GM23338 (cell line): ENCODE measurements at regions not wholly inside any gene's neighbourhood (a gene's known extent, or its start where the extent isn't known, plus 50 kb on each side); places are given as distances from the start of the nearest gene placed in this dataset.

Experiments
- ATAC-seq: fragments of 200-7000 bp; cut with Tn5 transposase; 3 replicates; pipeline ENCODE4 v1.9.1; 2020
- DNase-seq: peaks from one replicate; pipeline ENCODE4 v3.0.0-alpha.2; 2015; ENCODE audit warnings: low spot score
- H2AFZ ChIP-seq: fragments of 200-600 bp; sonication (generic); 2 replicates; pipeline ENCODE4 v1.8.0; 2016; ENCODE audit warnings: antibody characterized with exemption, mild to moderate bottlenecking, moderate library complexity
- H3F3A ChIP-seq: fragments of 200-600 bp; sonication (generic); replicated peaks from 2 replicates; pipeline ENCODE4 v1.8.0; 2017; ENCODE audit warnings: antibody characterized with exemption, mixed run types, low read depth
- H3K27ac ChIP-seq: fragments of 200-600 bp; sonication (generic); 2 replicates; pipeline ENCODE4 v1.6.1; 2016; ENCODE audit warnings: low read depth
- H3K27me3 ChIP-seq: fragments of 200-600 bp; sonication (generic); 2 replicates; pipeline ENCODE4 v1.8.0; 2016; ENCODE audit warnings: mild to moderate bottlenecking, mixed run types, moderate library complexity; ENCODE audit not compliant: insufficient read depth
- H3K36me3 ChIP-seq: fragments of 200-600 bp; sonication (generic); 2 replicates; pipeline ENCODE4 v1.8.0; 2016; ENCODE audit warnings: mild to moderate bottlenecking; ENCODE audit not compliant: insufficient read depth
- H3K4me1 ChIP-seq: fragments of 200-600 bp; sonication (generic); 2 replicates; pipeline ENCODE4 v1.8.0; 2016; ENCODE audit warnings: mild to moderate bottlenecking, moderate library complexity; ENCODE audit not compliant: insufficient read depth
- H3K4me2 ChIP-seq: fragments of 200-600 bp; sonication (generic); 2 replicates; pipeline ENCODE4 v1.7.1; 2017; ENCODE audit warnings: mixed run types
- H3K4me3 ChIP-seq: fragments of 200-600 bp; sonication (generic); 2 replicates; pipeline ENCODE4 v1.6.1; 2016; ENCODE audit warnings: mixed run types
- H3K79me2 ChIP-seq: fragments of 200-600 bp; sonication (generic); replicated peaks from 2 replicates; pipeline ENCODE4 v1.8.0; 2017; ENCODE audit warnings: mild to moderate bottlenecking; ENCODE audit not compliant: insufficient read depth
- H3K9me2 ChIP-seq: fragments of 200-600 bp; sonication (generic); 2 replicates; pipeline ENCODE4 v1.8.0; 2017; ENCODE audit not compliant: insufficient read depth
- H4K20me1 ChIP-seq: fragments of 200-600 bp; sonication (generic); replicated peaks from 2 replicates; pipeline ENCODE4 v1.8.0; 2017; ENCODE audit warnings: mild to moderate bottlenecking; ENCODE audit not compliant: insufficient read depth
- H3K27ac Mint-ChIP-seq: 2 replicates; pipeline ENCODE4 v1.8.0; 2020; ENCODE audit warnings: inconsistent platforms, mild to moderate bottlenecking, moderate library complexity, mixed read lengths
- H3K27me3 Mint-ChIP-seq: 3 replicates; pipeline ENCODE4 v1.8.0; 2022; ENCODE audit warnings: low read depth, mild to moderate bottlenecking, moderate library complexity, mixed read lengths, inconsistent platforms; ENCODE audit not compliant: insufficient read depth, poor library complexity
- H3K36me3 Mint-ChIP-seq: 3 replicates; pipeline ENCODE4 v1.8.0; 2021; ENCODE audit warnings: low read depth, mild to moderate bottlenecking, inconsistent platforms, moderate library complexity, mixed read lengths
- H3K4me1 Mint-ChIP-seq: 3 replicates; pipeline ENCODE4 v1.8.0; 2020; ENCODE audit warnings: mild to moderate bottlenecking, inconsistent platforms, mixed read lengths
- H3K4me3 Mint-ChIP-seq: 3 replicates; pipeline ENCODE4 v1.8.0; 2021; ENCODE audit warnings: moderate library complexity, mild to moderate bottlenecking, inconsistent platforms, mixed read lengths
- H3K9me3 Mint-ChIP-seq: 3 replicates; pipeline ENCODE4 v1.8.0; 2020; ENCODE audit warnings: moderate library complexity, mild to moderate bottlenecking, inconsistent platforms, mixed read lengths
- EZH2 ChIP-seq: fragments of 200-600 bp; sonication (generic); IDR thresholded peaks from one replicate; pipeline ENCODE4 v1.8.0; 2017; ENCODE audit warnings: antibody characterized with exemption, mild to moderate bottlenecking, low read depth; ENCODE audit not compliant: unreplicated experiment
- EZH2phosphoT487 ChIP-seq: fragments of 200-600 bp; sonication (generic); IDR thresholded peaks from one replicate; pipeline ENCODE4 v1.8.1; 2018; ENCODE audit warnings: antibody characterized with exemption; ENCODE audit not compliant: unreplicated experiment
- JUNB ChIP-seq: IDR thresholded peaks from one replicate; pipeline ENCODE4 v1.6.1; 2016; ENCODE audit warnings: antibody characterized with exemption; ENCODE audit not compliant: unreplicated experiment
- NANOG ChIP-seq: IDR thresholded peaks from 2 replicates; pipeline ENCODE4 v1.6.1; 2016; ENCODE audit warnings: antibody characterized with exemption, borderline replicate concordance
- POLR2AphosphoS5 ChIP-seq: IDR thresholded peaks from 2 replicates; pipeline ENCODE4 v1.6.1; 2016; ENCODE audit warnings: antibody characterized with exemption, low read depth
- STAT1 ChIP-seq: IDR thresholded peaks from one replicate; pipeline ENCODE4 v1.6.1; 2016; ENCODE audit warnings: antibody characterized with exemption; ENCODE audit not compliant: unreplicated experiment
- ZNF114 ChIP-seq: fragments of 250-450 bp; sonication (Bioruptor Pico); IDR thresholded peaks from 2 replicates; pipeline ENCODE4 v1.5.0; 2020; ENCODE audit warnings: mild to moderate bottlenecking, moderate library complexity
- ZNF331 ChIP-seq: fragments of 250-450 bp; sonication (Bioruptor Pico); IDR thresholded peaks from 2 replicates; pipeline ENCODE4 v1.5.0; 2020; ENCODE audit warnings: low read depth, mild to moderate bottlenecking, moderate library complexity
- TF ChIP-seq, protein P1 (sequence below): fragments of 250-450 bp; sonication (Bioruptor Pico); IDR thresholded peaks from 2 replicates; pipeline ENCODE4 v1.5.0; 2020; ENCODE audit warnings: mild to moderate bottlenecking, moderate library complexity
- TF ChIP-seq, protein P2 (sequence below): IDR thresholded peaks from 2 replicates; pipeline ENCODE4 v1.6.1; 2016; ENCODE audit warnings: antibody characterized with exemption
- TF ChIP-seq, protein P3 (sequence below), 2 experiments: fragments of 200-600 bp in 1 of 2; sonication (generic) in 1 of 2; conservative IDR thresholded peaks; 2 replicates each; pipeline versions ENCODE4 v1.5.1 to v1.6.1; 2016 to 2017; ENCODE audit warnings: antibody characterized with exemption in 2 of 2, low read depth in 2 of 2, mild to moderate bottlenecking in 2 of 2, moderate library complexity in 1 of 2

DNA sequence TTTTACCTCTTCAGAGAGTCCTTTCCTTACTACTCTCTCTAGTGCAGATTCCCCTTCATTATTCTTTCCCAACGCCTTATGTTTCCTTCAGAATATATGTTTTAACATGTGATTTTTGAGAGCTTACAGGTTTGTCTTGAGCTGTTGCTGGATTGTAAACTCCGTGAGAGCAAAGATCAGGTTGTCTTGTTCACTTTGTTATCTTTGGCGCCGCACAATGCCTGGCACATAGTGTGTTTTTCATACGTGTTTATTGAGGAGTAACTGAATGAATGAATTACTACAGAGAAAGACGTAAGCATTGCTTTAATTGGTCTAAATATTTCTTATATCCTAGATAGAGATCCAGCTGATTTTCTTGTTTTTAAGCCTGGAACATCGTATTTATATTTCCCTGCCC, 80.5 kb upstream of the SLC4A4 start (continued):
- TF ChIP-seq, protein P1, sequence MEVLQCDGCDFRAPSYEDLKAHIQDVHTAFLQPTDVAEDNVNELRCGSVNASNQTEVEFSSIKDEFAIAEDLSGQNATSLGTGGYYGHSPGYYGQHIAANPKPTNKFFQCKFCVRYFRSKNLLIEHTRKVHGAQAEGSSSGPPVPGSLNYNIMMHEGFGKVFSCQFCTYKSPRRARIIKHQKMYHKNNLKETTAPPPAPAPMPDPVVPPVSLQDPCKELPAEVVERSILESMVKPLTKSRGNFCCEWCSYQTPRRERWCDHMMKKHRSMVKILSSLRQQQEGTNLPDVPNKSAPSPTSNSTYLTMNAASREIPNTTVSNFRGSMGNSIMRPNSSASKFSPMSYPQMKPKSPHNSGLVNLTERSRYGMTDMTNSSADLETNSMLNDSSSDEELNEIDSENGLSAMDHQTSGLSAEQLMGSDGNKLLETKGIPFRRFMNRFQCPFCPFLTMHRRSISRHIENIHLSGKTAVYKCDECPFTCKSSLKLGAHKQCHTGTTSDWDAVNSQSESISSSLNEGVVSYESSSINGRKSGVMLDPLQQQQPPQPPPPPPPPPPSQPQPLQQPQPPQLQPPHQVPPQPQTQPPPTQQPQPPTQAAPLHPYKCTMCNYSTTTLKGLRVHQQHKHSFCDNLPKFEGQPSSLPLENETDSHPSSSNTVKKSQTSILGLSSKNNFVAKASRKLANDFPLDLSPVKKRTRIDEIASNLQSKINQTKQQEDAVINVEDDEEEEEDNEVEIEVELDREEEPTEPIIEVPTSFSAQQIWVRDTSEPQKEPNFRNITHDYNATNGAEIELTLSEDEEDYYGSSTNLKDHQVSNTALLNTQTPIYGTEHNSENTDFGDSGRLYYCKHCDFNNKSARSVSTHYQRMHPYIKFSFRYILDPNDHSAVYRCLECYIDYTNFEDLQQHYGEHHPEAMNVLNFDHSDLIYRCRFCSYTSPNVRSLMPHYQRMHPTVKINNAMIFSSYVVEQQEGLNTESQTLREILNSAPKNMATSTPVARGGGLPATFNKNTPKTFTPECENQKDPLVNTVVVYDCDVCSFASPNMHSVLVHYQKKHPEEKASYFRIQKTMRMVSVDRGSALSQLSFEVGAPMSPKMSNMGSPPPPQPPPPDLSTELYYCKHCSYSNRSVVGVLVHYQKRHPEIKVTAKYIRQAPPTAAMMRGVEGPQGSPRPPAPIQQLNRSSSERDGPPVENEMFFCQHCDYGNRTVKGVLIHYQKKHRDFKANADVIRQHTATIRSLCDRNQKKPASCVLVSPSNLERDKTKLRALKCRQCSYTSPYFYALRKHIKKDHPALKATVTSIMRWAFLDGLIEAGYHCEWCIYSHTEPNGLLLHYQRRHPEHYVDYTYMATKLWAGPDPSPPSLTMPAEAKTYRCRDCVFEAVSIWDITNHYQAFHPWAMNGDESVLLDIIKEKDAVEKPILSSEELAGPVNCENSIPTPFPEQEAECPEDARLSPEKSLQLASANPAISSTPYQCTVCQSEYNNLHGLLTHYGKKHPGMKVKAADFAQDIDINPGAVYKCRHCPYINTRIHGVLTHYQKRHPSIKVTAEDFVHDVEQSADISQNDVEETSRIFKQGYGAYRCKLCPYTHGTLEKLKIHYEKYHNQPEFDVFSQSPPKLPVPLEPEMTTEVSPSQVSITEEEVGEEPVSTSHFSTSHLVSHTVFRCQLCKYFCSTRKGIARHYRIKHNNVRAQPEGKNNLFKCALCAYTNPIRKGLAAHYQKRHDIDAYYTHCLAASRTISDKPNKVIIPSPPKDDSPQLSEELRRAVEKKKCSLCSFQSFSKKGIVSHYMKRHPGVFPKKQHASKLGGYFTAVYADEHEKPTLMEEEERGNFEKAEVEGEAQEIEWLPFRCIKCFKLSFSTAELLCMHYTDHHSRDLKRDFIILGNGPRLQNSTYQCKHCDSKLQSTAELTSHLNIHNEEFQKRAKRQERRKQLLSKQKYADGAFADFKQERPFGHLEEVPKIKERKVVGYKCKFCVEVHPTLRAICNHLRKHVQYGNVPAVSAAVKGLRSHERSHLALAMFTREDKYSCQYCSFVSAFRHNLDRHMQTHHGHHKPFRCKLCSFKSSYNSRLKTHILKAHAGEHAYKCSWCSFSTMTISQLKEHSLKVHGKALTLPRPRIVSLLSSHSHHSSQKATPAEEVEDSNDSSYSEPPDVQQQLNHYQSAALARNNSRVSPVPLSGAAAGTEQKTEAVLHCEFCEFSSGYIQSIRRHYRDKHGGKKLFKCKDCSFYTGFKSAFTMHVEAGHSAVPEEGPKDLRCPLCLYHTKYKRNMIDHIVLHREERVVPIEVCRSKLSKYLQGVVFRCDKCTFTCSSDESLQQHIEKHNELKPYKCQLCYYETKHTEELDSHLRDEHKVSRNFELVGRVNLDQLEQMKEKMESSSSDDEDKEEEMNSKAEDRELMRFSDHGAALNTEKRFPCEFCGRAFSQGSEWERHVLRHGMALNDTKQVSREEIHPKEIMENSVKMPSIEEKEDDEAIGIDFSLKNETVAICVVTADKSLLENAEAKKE (CRISPR knock-in tag): no peak

DNA sequence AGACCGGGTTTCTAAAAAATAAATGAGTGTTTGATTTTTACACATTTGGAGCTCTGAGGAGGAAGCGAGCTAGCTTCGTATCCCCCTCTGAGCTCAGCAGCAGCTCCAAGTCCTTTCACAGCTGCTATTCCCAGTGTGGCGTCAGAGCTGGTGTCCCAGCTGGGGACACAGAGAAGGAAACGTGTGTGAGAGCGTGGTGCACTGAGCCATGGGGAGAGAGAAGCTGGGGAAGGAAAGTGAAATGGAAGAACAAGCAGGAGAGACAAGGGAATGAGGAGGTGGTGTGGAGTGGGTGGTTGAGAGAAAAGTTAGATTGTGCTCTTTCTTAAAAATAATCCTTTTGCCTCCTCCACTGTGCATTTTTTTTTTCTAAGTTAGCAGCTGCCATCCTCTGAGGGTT, 79.5 kb upstream of the SLC4A4 start:
- no peak overlapping the region for H3K27ac ChIP-seq
- no peak for DNase-seq
- no peaks in the 10 kb centered on the region for H3K36me3 ChIP-seq
- no peaks in the 10 kb centered on the region for H3K9me3 Mint-ChIP-seq
- no peaks in the 10 kb centered on the region for H4K20me1 ChIP-seq
- peaks cover 7% of the 10 kb centered on the region; the same call in 2 of the 3 replicates for H3K4me1 Mint-ChIP-seq
- no peaks in the 10 kb centered on the region for H3K36me3 Mint-ChIP-seq
- H3K4me1 ChIP-seq: peaks cover 20% of the 10 kb centered on the region; the same call in 1 of the 2 replicates
- no peaks in the 10 kb centered on the region for H3K27me3 ChIP-seq
- H3K79me2 ChIP-seq: no peaks in the 10 kb centered on the region
- no peak overlapping the region for H2AFZ ChIP-seq
- no peak overlapping the region for H3K4me3 Mint-ChIP-seq
- no peaks in the 10 kb centered on the region for H3F3A ChIP-seq
- H3K27ac Mint-ChIP-seq: no peak overlapping the region
- no peak overlapping the region for H3K4me3 ChIP-seq
- no peaks in the 10 kb centered on the region for H3K9me2 ChIP-seq
- H3K27me3 Mint-ChIP-seq: no peaks in the 10 kb centered on the region
- ATAC-seq: no peak
- H3K4me2 ChIP-seq: no peak overlapping the region
- TF ChIP-seq POLR2AphosphoS5 (no peak), ZNF331 (CRISPR knock-in tag) (no peak), ZNF114 (CRISPR knock-in tag) (no peak), STAT1 (no peak), NANOG (no peak), EZH2 (no peak), EZH2phosphoT487 (no peak), JUNB (no peak)
- TF ChIP-seq, protein P2, sequence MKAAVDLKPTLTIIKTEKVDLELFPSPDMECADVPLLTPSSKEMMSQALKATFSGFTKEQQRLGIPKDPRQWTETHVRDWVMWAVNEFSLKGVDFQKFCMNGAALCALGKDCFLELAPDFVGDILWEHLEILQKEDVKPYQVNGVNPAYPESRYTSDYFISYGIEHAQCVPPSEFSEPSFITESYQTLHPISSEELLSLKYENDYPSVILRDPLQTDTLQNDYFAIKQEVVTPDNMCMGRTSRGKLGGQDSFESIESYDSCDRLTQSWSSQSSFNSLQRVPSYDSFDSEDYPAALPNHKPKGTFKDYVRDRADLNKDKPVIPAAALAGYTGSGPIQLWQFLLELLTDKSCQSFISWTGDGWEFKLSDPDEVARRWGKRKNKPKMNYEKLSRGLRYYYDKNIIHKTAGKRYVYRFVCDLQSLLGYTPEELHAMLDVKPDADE: no peak
- TF ChIP-seq, protein P3, sequence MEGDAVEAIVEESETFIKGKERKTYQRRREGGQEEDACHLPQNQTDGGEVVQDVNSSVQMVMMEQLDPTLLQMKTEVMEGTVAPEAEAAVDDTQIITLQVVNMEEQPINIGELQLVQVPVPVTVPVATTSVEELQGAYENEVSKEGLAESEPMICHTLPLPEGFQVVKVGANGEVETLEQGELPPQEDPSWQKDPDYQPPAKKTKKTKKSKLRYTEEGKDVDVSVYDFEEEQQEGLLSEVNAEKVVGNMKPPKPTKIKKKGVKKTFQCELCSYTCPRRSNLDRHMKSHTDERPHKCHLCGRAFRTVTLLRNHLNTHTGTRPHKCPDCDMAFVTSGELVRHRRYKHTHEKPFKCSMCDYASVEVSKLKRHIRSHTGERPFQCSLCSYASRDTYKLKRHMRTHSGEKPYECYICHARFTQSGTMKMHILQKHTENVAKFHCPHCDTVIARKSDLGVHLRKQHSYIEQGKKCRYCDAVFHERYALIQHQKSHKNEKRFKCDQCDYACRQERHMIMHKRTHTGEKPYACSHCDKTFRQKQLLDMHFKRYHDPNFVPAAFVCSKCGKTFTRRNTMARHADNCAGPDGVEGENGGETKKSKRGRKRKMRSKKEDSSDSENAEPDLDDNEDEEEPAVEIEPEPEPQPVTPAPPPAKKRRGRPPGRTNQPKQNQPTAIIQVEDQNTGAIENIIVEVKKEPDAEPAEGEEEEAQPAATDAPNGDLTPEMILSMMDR (conservative IDR thresholded peaks at IDR 0.05; ENCODE audit: low read depth in 2 of 2): no peak
